Adrenal gland (tissue), 5 donors: ENCODE measurements at regions not wholly inside any gene's neighbourhood (a gene's known extent, or its start where the extent isn't known, plus 50 kb on each side); places are given as distances from the start of the nearest gene placed in this dataset.

Source experiments
- CTCF ChIP-seq, 6 experiments: fragments of 450-650 bp in 4 of 6; fragments of 200-600 bp in 2 of 6; sonication (generic) in 1 of 6; IDR thresholded peaks; 1 replicate in 5 of 6; 2 replicates in 1 of 6; pipeline versions ENCODE4 v1.5.1 to v1.8.0; 2016 to 2021; ENCODE audit warnings: antibody characterized with exemption in 6 of 6, mild to moderate bottlenecking in 2 of 6, moderate library complexity in 1 of 6
- POLR2A ChIP-seq, 2 donors: fragments of 450-650 bp; IDR thresholded peaks; one replicate each; pipeline ENCODE4 v1.6.1; 2017; ENCODE audit warnings: antibody characterized with exemption in 2 of 2, mild to moderate bottlenecking in 2 of 2, moderate library complexity in 1 of 2
- donor health status: DM: no; HTN: no; CAD: no.

- no peak for TF ChIP-seq CTCF (IDR thresholded peaks at IDR 0.05)
- no peak for TF ChIP-seq POLR2A (IDR thresholded peaks at IDR 0.05)
Measured at GRCh38 chr5:87791869-87792268, 379.1 kb upstream of the CCNH start.
